Small intestine (tissue), 7 donors: ENCODE measurements at regions not wholly inside any gene's neighbourhood (a gene's known extent, or its start where the extent isn't known, plus 50 kb on each side); places are given as distances from the start of the nearest gene placed in this dataset.

ENCODE experiments used
- DNase-seq, 2 donors: peaks; one replicate each; pipeline versions ENCODE4 v3.0.0 to v3.0.0-alpha.2; 2013
- FAIRE-seq: peaks from 2 replicates; lab custom pipeline; 2012; peaks lifted over from hg19 to GRCh38; lab: Jason Lieb, UNC
- H3K27ac ChIP-seq, 3 donors: one replicate each; pipeline ENCODE4 v1.5.1; 2013; ENCODE audit warnings: low read length in 2 of 3, mild to moderate bottlenecking in 2 of 3, control low read depth in 1 of 3, inconsistent platforms in 1 of 3, low read depth in 1 of 3, moderate library complexity in 1 of 3
- H3K27me3 ChIP-seq, 3 donors: one replicate each; pipeline ENCODE4 v1.6.1; 2013; ENCODE audit warnings: low read length in 3 of 3, inconsistent platforms in 1 of 3; ENCODE audit not compliant: control insufficient read depth in 3 of 3, insufficient read depth in 3 of 3
- H3K36me3 ChIP-seq, 3 donors: one replicate each; pipeline ENCODE4 v1.6.1; 2013; ENCODE audit warnings: low read length in 3 of 3, inconsistent platforms in 1 of 3, low read depth in 1 of 3, mild to moderate bottlenecking in 1 of 3, moderate library complexity in 1 of 3; ENCODE audit not compliant: control insufficient read depth in 3 of 3, insufficient read depth in 2 of 3
- H3K4me1 ChIP-seq, 3 donors: one replicate each; pipeline ENCODE4 v1.6.1; 2013; ENCODE audit warnings: low read length in 2 of 3, inconsistent platforms in 1 of 3, low read depth in 1 of 3, mild to moderate bottlenecking in 1 of 3, moderate library complexity in 1 of 3; ENCODE audit not compliant: control insufficient read depth in 3 of 3, insufficient read depth in 2 of 3
- H3K4me3 ChIP-seq, 3 donors: one replicate each; pipeline ENCODE4 v1.5.1; 2013; ENCODE audit warnings: low read length in 3 of 3, control low read depth in 1 of 3, inconsistent platforms in 1 of 3, low read depth in 1 of 3, mild to moderate bottlenecking in 1 of 3, moderate library complexity in 1 of 3
- H3K9me3 ChIP-seq, 2 donors: one replicate each; pipeline ENCODE4 v1.6.1; 2013; ENCODE audit warnings: low read depth in 1 of 2, low read length in 1 of 2; ENCODE audit not compliant: control insufficient read depth in 2 of 2, insufficient read depth in 1 of 2
- WGBS, 3 donors: extraction: QIAGEN DNeasy Blood & Tissue Kit; methylation state at CpG; one replicate each; pipeline ENCODE4 v1.1.7; 2013; 5-methylcytosine and 5-hydroxymethylcytosine counted together
- donor health status: healthy with polysubstance abuse.
- donor health status: control.
- donor health status: control.
- donor health status: Bipolar disorder and iron deficiency.
- donor health status: healthy.

- H3K9me3 ChIP-seq, result no peaks in the 10 kb centered on the region
- H3K4me3 ChIP-seq, result no peak overlapping the region
- FAIRE-seq (no peak), DNase-seq (no peak)
- WGBS, 3 donors, result 75 to 80% (median 80%) methylated on average over 4 of the region's 4 CpGs
- no peaks in the 10 kb centered on the region for H3K4me1 ChIP-seq
- H3K36me3 ChIP-seq, result no peaks in the 10 kb centered on the region
- no peak overlapping the region for H3K27ac ChIP-seq
- H3K27me3 ChIP-seq, result peaks cover 0 to 3% (median 0%) of the 10 kb centered on the region in 3 donors
Observed at GRCh38 chr11:32028201-32028600, 62.7 kb upstream of the RCN1 start.

DNA sequence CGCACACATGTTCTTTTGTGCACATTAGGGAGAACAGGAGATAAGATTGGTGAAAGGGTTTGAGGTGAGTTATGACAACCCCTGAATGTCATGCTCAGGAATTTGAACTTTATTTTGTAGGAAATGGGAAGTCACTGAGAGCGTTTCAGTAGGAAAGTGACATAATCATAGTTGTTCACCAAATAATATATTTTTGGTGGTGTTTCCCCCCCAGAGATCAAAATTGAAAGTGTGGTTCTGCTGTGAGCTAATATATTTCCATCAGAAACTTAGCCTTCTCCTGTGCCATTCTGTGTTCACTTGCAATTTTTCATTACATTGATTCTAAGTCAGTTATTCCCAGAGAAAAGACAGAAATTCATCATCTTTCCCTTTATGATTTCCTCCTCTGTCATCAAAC, 64.1 kb upstream of the RCN1 start:
- Histone ChIP-seq H3K4me1 (no peaks in the 10 kb centered on the region), H3K27ac (no peak overlapping the region), H3K4me3 (no peak overlapping the region), H3K27me3 (peaks cover 0 to 3% (median 0%) of the 10 kb centered on the region in 3 donors), H3K36me3 (no peaks in the 10 kb centered on the region), H3K9me3 (no peaks in the 10 kb centered on the region)
- 49 to 75% (median 70%) methylated on average over 2 of the region's 2 CpGs for WGBS, 3 donors
- no peak for DNase-seq
- no peak for FAIRE-seq

- Histone ChIP-seq H3K36me3 (no peaks in the 10 kb centered on the region), H3K27me3 (peaks cover 0 to 3% (median 0%) of the 10 kb centered on the region in 3 donors), H3K27ac (no peak overlapping the region), H3K4me3 (no peak overlapping the region), H3K9me3 (no peaks in the 10 kb centered on the region), H3K4me1 (no peaks in the 10 kb centered on the region)
- DNase-seq (no peak), FAIRE-seq (no peak)
- WGBS, 3 donors, result 93 to 96% (median 95%) methylated on average over 2 of the region's 2 CpGs
Observed at GRCh38 chr11:32024948-32025347, 65.9 kb upstream of the RCN1 start.

DNA sequence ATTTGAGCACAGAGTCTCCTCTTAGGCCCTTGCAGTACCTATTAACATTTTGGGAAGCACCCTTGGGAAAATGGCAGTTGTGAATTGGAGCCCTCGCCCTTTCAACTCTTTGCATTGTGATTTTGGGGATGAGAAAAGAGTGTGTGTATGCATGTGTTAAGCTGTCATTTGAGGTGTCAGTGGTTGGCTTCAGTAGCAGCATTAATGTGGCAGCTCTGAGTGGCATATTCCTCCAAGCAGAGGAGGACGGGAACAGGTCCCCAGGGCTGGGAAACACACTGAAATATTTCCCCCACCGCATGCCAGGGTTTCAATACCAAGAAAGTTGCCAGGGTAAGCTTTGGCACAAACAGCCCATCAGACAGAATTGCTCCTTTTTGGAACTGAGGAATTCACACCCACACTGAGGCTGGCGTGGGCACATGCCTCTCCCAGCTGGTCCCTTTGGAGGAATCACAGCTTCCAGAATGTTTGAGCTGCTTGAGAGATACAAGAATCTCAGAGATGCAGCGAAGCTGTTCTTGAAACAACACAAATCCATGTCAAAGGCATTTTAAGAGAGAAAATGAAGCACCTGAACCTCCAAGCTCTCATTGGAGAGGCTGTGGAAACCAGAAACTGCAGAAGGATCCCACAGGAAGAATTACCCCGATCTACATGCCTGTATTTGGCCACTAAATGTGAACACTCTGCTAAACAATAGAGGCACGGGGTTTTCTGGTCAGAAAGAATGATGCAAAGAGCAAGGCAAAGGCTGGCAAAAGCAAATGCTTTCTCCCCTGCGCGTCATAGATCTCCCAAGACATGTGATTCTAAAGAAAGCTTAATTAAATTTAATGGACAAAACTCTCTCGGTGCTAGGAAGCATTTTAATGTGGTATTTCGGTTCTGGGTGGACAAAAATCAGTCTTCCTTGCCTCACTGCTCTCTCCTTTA, 67.2 kb upstream of the RCN1 start:
- no peaks in the 10 kb centered on the region for H3K36me3 ChIP-seq
- H3K27ac ChIP-seq, result no peak overlapping the region
- H3K4me1 ChIP-seq, result no peaks in the 10 kb centered on the region
- 68 to 77% (median 69%) methylated on average over 11 of the region's 11 CpGs for WGBS, 3 donors
- FAIRE-seq (no peak), DNase-seq (no peak)
- H3K27me3 ChIP-seq, result no peaks in the 10 kb centered on the region
- H3K4me3 ChIP-seq, result no peak overlapping the region
- H3K9me3 ChIP-seq, result no peaks in the 10 kb centered on the region

- DNase-seq (no peak), FAIRE-seq (no peak)
- H3K27me3 ChIP-seq, result peaks cover 0 to 5% (median 3%) of the 10 kb centered on the region in 3 donors
- no peaks in the 10 kb centered on the region for H3K36me3 ChIP-seq
- no peak overlapping the region for H3K4me3 ChIP-seq
- WGBS, 3 donors, result 76 to 81% (median 79%) methylated on average over 2 of the region's 2 CpGs
- H3K27ac ChIP-seq, result no peak overlapping the region
- H3K9me3 ChIP-seq, result no peaks in the 10 kb centered on the region
- no peaks in the 10 kb centered on the region for H3K4me1 ChIP-seq
Observed at GRCh38 chr11:32018672-32019071, 72.2 kb upstream of the RCN1 start.

GRCh38 chr11:32016111-32016510, 74.8 kb upstream of the RCN1 start:
- no peak overlapping the region for H3K27ac ChIP-seq
- no peaks in the 10 kb centered on the region for H3K36me3 ChIP-seq
- FAIRE-seq (no peak), DNase-seq (no peak)
- H3K4me3 ChIP-seq, result no peak overlapping the region
- WGBS, 3 donors, result 55 to 82% (median 66%) methylated on average over 2 of the region's 2 CpGs
- no peaks in the 10 kb centered on the region for H3K9me3 ChIP-seq
- H3K4me1 ChIP-seq, result no peaks in the 10 kb centered on the region
- H3K27me3 ChIP-seq, result peaks cover 0 to 5% (median 3%) of the 10 kb centered on the region in 3 donors

DNA sequence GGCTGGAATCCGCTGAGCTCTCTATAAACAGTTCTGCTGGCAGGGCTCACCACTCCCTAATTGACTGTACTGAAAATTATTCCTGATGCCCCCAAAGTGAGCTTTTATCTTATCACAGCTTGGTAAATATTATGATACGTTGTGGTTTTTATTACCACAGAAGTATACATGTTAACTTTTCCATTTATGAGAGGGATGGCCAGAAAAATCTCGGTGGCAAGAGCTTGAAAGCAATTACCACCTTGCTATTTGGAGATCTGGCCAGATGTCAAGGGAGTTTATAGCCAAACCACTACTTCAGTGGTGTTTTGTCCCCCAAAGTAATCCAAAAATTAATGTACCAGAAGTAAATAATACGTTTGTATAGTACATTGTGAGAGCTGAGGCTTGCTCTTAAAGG, 75.4 kb upstream of the RCN1 start:
- Histone ChIP-seq H3K4me3 (no peak overlapping the region), H3K4me1 (no peaks in the 10 kb centered on the region), H3K27me3 (peaks cover 0 to 5% (median 3%) of the 10 kb centered on the region in 3 donors), H3K36me3 (no peaks in the 10 kb centered on the region), H3K9me3 (no peaks in the 10 kb centered on the region), H3K27ac (no peak overlapping the region)
- no peak for FAIRE-seq
- WGBS, 3 donors, result 20 to 48% (median 27%) methylated on average over 4 of the region's 4 CpGs
- no peak for DNase-seq

DNA sequence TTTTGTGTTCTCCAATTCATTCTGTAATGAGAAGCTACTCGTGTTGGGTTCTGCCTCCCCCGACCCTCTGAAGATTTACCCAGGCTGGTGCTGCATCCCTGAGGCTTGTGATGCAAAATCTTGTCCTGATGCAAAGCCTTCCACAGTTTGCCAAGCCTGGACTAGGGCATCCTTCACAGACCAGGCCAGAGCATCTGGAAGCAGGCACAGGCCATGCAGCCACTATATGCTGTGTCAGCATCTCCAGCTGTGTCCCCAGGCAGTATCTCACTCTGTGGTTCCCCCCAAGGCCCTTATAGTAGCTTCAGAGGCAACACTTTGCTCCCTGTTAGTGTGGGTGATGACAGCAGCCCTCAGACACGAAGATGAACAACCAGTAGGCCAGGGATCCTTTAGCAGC, 77.3 kb upstream of the RCN1 start:
- H3K27ac ChIP-seq, result no peak overlapping the region
- H3K36me3 ChIP-seq, result no peaks in the 10 kb centered on the region
- H3K4me3 ChIP-seq, result no peak overlapping the region
- H3K4me1 ChIP-seq, result no peaks in the 10 kb centered on the region
- DNase-seq (no peak), FAIRE-seq (no peak)
- no peaks in the 10 kb centered on the region for H3K9me3 ChIP-seq
- H3K27me3 ChIP-seq, result peaks cover 0 to 11% (median 5%) of the 10 kb centered on the region in 3 donors
- 31 to 39% (median 33%) methylated on average over 3 of the region's 3 CpGs for WGBS, 3 donors
